ENCODE measurements at regions not wholly inside any gene's neighbourhood (a gene's known extent, or its start where the extent isn't known, plus 50 kb on each side); places are given as distances from the start of the nearest gene placed in this dataset.

DNA sequence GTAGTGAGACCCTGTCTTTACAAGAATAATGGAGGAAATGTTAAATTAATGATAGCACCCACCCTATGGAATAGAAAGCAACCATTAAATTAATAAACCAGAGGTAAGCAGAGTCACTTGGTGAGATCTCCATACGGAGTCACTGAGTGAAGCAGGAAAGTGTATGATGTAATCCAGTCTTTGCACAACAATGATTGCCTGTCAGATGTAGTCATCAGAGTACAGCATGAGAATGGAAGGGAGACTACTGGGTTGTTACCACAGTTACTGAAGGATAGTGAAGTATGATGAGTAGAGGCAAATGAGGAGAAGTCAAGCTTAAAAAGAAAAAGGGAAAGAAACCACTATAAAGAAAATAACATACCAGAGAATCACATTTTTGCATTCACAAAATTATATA lies 371.9 kb upstream of the SHH start:
- no peak overlapping the region for H3K4me3 Mint-ChIP-seq
- H3K36me3 Mint-ChIP-seq = no peaks in the 10 kb centered on the region
- no peak for ATAC-seq (replicated peaks)
- no peak for DNase-seq
- no peak overlapping the region for H3K27ac Mint-ChIP-seq
- H3K4me1 Mint-ChIP-seq = no peaks in the 10 kb centered on the region
- no peaks in the 10 kb centered on the region for H3K27me3 Mint-ChIP-seq
- H3K9me3 Mint-ChIP-seq = peaks cover 9 to 11% of the 10 kb centered on the region in 2 donors

DNA sequence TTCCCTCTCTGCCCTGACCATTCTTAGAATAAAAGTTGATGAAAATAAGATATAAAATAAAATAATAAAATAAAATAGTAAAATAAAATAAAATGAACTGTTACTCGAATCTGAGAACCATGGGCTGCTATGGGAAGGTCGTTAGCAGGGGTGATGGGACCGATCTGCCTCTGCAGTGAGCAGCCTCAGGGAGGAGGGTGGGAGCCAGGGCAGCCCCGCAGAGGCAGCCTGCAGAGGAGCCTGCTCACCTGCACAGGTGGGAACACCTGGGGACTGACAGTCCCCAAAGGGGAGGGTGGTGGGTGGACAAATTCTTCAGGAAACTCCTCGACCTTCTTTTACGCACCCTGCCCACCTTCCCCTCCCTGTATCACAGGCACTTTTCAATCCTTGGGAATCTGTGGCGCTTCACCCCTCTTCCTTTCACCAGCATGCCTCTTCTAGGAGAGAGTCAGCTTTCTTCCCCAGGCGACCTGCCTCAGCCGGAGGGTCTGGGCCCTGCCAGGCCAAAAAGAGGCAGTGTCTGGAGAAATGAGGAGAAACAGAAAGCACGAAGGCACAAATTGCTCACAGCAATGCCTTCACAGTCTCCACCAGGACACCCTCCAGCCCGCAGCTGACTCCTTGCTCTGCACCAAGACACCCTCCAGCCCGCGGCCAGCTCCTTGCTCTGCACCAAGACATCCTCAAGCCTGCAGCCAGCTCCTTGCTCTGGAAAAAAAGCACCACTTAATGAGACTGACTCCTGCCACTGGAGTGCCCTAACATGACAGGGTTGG lies 368.4 kb upstream of the SHH start:
- Mint-ChIP-seq H3K36me3 (no peaks in the 10 kb centered on the region), H3K27ac (no peak overlapping the region), H3K27me3 (no peaks in the 10 kb centered on the region), H3K4me1 (no peaks in the 10 kb centered on the region), H3K9me3 (peaks cover 4 to 5% of the 10 kb centered on the region in 2 donors), H3K4me3 (no peak overlapping the region)
- ATAC-seq (replicated peaks) (no peak), DNase-seq (no peak)

DNA sequence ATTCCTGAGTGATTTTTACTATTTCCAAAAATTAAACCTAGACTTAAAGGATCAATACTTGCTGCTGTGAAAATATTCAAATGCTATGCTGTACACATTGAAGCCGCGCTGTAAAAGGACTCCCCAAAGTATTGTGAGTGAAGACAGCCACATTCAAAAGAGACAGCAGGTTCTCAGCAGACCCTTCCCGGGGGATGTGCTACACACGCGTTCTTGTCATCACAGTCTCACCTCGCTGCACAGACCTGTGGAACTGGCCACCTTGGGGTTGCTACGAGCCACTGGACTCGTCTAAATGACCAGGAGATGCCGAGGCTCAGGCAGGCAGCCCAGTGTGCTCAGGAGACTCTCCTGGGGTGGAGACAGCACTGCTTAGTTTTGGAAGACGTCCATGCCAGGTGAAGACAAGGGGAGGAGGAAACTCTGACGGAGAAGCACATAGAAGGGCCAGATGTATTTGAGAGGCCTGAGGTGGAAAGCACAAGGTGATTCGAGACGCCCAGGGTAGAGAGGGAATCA lies 367.7 kb upstream of the SHH start:
- no peak for ATAC-seq (replicated peaks)
- no peak overlapping the region for H3K27ac Mint-ChIP-seq
- no peaks in the 10 kb centered on the region for H3K9me3 Mint-ChIP-seq

DNA sequence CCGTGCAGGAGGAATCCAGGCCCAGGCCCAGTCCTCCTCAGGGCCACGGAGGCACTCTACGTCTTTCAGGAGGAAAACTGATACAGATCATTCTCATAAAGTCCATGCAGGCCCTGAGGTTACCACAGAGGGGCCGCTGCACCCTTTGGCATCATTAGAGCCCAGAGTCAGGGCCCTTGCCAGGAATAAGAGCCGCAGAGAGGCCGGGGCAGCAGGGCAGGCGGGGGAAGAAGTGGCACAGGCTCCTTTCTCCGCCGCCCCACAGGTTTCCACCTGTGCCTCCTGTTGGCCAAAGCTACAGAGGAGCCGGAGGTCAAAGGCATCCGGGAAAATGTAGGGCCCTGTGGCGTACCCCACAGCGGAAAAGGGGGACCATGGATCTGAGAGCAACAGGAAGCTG lies 366.6 kb upstream of the SHH start:
- no peaks in the 10 kb centered on the region for H3K4me1 Mint-ChIP-seq
- no peaks in the 10 kb centered on the region for H3K9me3 Mint-ChIP-seq
- no peak for ATAC-seq (replicated peaks)
- H3K27ac Mint-ChIP-seq = no peak overlapping the region
- no peaks in the 10 kb centered on the region for H3K27me3 Mint-ChIP-seq
- H3K36me3 Mint-ChIP-seq = no peaks in the 10 kb centered on the region
- no peak for DNase-seq
- H3K4me3 Mint-ChIP-seq = no peak overlapping the region

More for the DNA sequence above, 367.7 kb upstream of the SHH start:
- Mint-ChIP-seq H3K36me3 (no peaks in the 10 kb centered on the region), H3K27me3 (no peaks in the 10 kb centered on the region), H3K4me1 (no peaks in the 10 kb centered on the region), H3K4me3 (no peak overlapping the region)
- DNase-seq = no peak

DNA sequence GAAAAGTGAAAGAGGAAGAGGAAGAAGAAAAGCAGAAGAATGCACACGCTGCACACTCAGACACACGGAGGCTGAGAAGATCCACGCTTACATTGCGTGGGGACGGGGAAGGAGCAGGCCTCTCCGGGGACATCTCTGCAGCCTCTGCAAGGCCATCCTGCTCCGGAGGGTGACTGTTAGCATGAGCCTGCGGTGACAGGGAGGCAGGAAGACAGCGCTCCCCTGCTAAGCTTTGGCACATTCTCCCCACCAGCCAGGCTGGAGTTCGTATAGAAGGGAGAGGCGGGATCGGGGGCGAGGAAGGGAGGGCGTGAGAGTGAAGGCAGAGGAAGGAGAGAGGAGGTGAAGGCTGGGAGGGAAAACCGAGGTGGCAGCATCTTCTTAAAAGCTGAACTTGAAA lies 366.0 kb upstream of the SHH start:
- ATAC-seq (replicated peaks) = no peak
- Mint-ChIP-seq H3K4me3 (no peak overlapping the region), H3K27ac (no peak overlapping the region), H3K27me3 (peaks cover 0 to 1% of the 10 kb centered on the region in 2 donors), H3K36me3 (no peaks in the 10 kb centered on the region), H3K4me1 (no peaks in the 10 kb centered on the region), H3K9me3 (no peaks in the 10 kb centered on the region)
- DNase-seq = no peak

DNA sequence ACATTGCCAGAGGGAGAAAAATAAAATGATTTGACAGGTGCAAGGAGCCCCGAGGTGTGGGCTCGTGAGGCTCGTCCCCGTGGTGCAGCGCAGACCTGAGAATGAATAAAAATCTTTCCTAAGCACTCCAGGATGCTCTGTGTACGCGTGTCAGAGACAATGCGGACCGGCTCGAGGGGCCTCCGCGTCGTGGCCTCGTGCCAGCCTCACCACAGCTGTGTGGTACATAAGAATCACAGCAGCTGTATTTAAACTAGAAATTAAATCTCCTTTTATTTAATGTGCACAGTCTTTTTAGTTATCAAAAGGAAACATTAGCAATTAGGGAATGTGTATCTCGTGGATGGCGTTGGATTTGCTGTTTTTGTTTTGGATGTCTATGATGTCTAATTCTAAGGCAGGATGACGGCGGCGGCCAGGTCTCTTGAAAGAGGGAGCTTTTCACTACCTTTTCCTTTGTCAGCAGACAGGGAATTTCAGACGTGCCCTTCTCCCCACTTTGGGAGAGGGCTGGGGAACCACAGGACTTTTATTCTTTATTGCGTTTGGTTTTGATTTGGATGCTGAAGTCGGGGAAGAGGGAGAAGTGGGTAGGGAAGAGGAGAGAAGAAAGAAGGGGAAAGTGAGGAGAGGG lies 365.3 kb upstream of the SHH start:
- Mint-ChIP-seq H3K27me3 (peaks cover 0 to 4% of the 10 kb centered on the region in 2 donors), H3K4me3 (no peak overlapping the region), H3K27ac (no peak overlapping the region), H3K4me1 (peaks cover 1% of the 10 kb centered on the region in 2 donors), H3K36me3 (no peaks in the 10 kb centered on the region), H3K9me3 (no peaks in the 10 kb centered on the region)
- DNase-seq (no peak), ATAC-seq (replicated peaks) (no peak)

DNA sequence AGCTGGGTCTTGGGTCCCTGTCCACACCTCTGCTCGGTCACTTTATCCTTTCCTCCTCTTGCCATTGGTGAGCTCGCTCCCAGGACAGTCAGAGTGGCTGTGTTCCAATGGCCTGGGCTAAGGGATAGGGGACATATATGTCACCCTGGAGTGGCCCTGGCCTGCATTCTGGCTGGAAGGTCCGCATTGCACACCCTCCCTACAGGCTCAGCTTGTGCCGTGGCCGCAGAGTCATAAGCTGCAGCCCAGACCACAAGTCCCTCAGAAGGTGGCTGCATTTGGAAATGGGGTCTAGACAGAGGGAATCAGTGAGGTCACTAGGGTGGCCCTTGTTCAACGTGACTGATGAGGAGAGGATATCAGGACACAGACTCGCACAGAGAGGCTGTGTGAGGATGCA lies 363.8 kb upstream of the SHH start:
- Mint-ChIP-seq H3K9me3 (no peaks in the 10 kb centered on the region), H3K36me3 (no peaks in the 10 kb centered on the region), H3K4me3 (no peak overlapping the region), H3K27ac (no peak overlapping the region), H3K4me1 (peaks cover 1 to 5% of the 10 kb centered on the region in 2 donors), H3K27me3 (peaks cover 0 to 4% of the 10 kb centered on the region in 2 donors)
- DNase-seq (no peak), ATAC-seq (replicated peaks) (no peak)

DNA sequence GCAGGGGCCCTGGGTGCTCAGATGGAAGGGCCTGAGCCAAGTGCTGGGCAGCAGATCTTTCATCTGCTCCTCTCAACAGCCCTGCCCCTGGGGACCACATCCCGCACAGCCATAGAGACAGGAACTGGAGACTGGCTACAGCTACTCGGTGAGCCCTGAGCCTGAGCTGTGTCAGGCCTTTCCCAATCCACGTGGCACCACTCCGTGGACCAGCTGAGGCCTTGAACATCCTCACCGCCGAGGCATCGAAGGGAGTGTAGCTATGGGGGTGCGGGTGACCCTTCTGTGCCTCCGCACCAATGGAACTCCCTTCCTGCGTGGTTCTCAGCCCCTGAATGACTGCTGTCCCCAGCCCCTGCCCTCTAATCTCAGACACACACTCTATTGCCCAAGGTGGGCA lies 362.7 kb upstream of the SHH start:
- no peak for ATAC-seq (replicated peaks)
- DNase-seq = no peak
- H3K27me3 Mint-ChIP-seq = peaks cover 0 to 4% of the 10 kb centered on the region in 2 donors
- no peaks in the 10 kb centered on the region for H3K9me3 Mint-ChIP-seq
- H3K4me1 Mint-ChIP-seq = peaks cover 1 to 5% of the 10 kb centered on the region in 2 donors
- H3K36me3 Mint-ChIP-seq = no peaks in the 10 kb centered on the region
- H3K4me3 Mint-ChIP-seq = no peak overlapping the region
- no peak overlapping the region for H3K27ac Mint-ChIP-seq

DNA sequence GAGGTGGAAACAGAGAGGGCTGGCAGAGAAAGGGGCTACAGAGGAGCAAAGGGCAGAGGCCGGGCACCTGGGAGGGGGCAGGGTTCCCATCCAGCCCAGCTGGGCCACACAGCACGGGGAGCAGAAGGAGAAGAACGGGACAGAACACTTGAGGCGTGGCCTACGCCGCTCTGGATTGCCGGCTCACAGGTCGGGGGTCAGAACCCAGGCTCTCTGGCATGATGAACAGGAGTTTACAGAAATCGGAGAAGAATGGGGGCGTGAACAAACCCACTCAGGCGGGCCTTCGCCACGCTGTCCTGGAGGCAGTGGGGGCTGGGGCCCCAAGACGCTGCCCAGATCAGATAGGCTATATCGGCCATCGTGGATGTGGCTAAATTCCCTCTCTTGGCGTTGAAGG lies 362.2 kb upstream of the SHH start:
- no peak for DNase-seq
- Mint-ChIP-seq H3K27me3 (peaks cover 0 to 4% of the 10 kb centered on the region in 2 donors), H3K9me3 (no peaks in the 10 kb centered on the region)

DNA sequence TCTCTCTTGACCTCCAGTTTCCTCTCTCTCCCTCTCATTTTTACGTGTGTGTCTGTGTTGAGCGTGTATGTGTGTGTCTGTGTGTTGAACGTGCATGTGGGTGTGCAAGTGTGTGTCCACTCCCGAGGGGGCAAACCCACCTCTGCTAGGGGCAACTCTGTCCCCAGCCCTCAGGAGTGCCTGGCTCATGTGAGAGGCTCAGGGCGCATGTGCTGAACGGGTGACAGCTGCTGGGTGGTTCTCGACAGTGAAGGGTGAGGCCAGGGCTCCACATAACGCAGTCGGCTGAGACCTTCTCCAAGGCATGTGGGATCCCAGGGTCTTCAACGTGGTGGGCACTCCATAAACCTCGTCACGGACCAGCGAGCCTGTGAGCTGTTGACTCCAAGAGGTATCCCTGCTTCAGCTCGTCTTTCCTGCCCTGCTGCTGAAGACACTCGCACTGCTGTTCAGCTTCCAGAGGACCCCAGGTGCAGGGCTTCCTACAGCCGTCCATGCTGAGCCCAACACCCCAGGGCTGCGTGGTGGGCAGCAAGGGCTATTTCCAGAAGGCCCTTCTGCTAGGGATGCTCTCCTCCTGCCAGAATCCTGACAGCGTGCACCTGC lies 361.6 kb upstream of the SHH start:
- Mint-ChIP-seq H3K36me3 (no peaks in the 10 kb centered on the region), H3K27ac (no peak overlapping the region), H3K9me3 (no peaks in the 10 kb centered on the region), H3K4me1 (peaks cover 1 to 5% of the 10 kb centered on the region in 2 donors), H3K27me3 (peaks cover 0 to 4% of the 10 kb centered on the region in 2 donors), H3K4me3 (no peak overlapping the region)
- DNase-seq (no peak), ATAC-seq (replicated peaks) (no peak)

More for the DNA sequence above, 362.2 kb upstream of the SHH start:
- Mint-ChIP-seq H3K36me3 (no peaks in the 10 kb centered on the region), H3K4me3 (no peak overlapping the region), H3K27ac (no peak overlapping the region), H3K4me1 (peaks cover 1 to 5% of the 10 kb centered on the region in 2 donors)
- ATAC-seq (replicated peaks) = no peak

DNA sequence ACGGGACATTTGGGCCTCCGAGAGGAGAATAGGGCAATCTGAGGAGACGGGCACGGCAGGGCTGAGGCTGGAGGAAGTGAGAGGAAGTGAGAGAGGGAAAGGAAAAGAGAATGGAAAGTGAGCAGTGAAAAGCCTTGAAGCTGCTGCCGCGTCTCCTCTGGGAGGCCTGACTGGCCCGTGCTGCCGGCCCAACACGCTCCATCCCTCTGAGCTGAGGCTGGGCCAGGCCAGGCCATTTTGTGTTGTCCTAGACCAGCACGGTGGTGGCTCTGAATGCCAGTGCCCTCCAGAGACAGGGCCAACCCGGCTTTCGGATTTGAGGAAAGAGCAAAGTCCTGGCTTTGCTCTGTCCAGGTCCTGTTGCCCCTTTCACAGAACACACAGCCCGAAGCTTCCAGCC lies 361.1 kb upstream of the SHH start:
- no peak for ATAC-seq (replicated peaks)

DNA sequence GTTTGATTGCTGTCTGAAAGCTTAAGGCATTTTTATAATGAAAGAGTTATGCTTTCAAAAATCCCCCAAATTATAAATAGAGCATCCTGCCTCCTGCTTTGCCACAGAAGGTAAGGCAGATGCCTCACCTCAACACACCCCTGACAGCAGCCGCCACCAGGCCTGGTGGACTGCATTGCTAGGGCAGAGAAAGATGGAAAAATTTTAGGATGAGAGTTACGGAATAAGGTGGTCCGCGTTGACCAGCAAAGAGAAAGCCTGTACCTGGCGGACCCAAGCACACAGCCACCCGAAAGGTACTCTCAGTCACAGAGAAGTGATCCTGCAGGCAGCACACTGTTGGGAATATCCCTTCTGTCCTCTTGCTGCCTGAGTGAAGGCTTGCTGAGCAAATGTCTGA lies 360.4 kb upstream of the SHH start:
- no peak for DNase-seq
- ATAC-seq (replicated peaks) = no peak
- Mint-ChIP-seq H3K4me3 (no peak overlapping the region), H3K9me3 (no peaks in the 10 kb centered on the region), H3K27ac (no peak overlapping the region), H3K27me3 (peaks cover 0 to 4% of the 10 kb centered on the region in 2 donors), H3K4me1 (peaks cover 1 to 5% of the 10 kb centered on the region in 2 donors), H3K36me3 (no peaks in the 10 kb centered on the region)

More for the DNA sequence above, 361.1 kb upstream of the SHH start:
- Mint-ChIP-seq H3K27me3 (peaks cover 0 to 4% of the 10 kb centered on the region in 2 donors), H3K27ac (no peak overlapping the region), H3K4me1 (peaks cover 1 to 5% of the 10 kb centered on the region in 2 donors), H3K36me3 (no peaks in the 10 kb centered on the region), H3K4me3 (no peak overlapping the region), H3K9me3 (no peaks in the 10 kb centered on the region)
- DNase-seq = no peak

DNA sequence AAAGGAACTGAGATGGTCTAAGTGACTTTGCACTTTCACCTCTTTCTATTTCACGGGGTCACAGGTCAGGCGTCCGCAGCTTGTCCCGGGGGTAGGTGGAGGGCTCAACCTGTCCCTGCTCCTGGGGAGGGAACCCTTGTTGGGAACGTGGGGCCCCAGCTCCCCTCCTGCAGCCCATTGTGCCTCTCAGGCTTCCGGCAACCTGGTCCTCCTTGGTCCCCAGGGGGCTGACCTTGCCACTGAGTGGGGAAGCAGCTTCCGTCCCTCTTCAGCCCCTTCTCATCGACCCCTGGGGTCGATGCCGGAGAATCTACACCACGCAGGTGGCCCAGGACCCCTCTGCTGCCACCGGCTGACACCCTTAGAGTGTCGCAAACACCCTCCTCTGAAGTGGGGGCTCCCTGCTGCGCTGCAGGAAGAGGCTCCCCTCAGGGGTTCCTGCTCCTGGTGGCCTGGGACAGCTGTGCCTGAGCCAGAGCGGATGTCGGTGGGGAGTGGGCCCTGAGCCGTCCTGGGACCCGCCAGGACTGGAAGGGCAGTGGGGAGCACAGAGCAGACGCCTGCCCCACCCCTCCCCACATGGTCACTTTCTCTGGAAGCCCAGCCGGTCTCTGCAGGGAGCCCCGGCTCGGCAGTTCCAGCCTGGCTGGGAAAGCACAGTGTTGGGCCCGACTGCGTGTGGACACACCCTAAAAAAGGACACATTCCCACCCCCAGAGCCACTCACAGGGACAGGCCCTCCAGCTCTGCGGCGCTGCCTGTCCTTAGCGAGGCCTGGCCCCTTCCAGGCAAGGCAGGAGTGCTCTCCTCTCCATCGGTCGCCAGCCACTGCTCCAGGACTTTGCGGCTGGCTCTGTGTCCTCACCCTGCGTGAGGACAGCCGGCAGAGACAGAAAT lies 357.5 kb upstream of the SHH start:
- Mint-ChIP-seq H3K9me3 (no peaks in the 10 kb centered on the region), H3K4me3 (no peak overlapping the region), H3K27me3 (peaks cover 0 to 4% of the 10 kb centered on the region in 2 donors), H3K36me3 (no peaks in the 10 kb centered on the region), H3K4me1 (peaks cover 1 to 5% of the 10 kb centered on the region in 2 donors), H3K27ac (no peak overlapping the region)
- no peak for DNase-seq
- ATAC-seq (replicated peaks) = no peak

DNA sequence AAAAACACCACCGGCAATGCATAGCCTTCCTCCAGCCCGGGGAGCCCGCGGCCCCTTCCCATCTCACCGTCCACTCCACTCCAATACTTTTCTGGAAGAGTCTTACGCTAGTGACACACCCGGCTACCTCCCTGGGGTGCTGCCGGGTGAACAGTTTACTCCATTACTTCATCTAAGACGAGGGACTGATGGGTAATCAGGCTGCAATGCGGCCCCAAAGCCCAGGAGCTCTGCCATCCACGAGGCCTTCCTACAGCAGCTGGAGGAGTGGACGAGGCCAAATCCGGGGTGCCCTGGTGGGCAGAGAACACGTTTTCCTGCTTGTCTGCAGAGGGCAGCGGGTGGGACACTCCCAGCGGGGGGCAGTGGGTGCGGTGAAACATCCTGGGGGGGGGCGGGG lies 356.2 kb upstream of the SHH start:
- no peaks in the 10 kb centered on the region for H3K9me3 Mint-ChIP-seq

More for the DNA sequence above, 356.2 kb upstream of the SHH start:
- DNase-seq (no peak), ATAC-seq (replicated peaks) (no peak)
- Mint-ChIP-seq H3K36me3 (no peaks in the 10 kb centered on the region), H3K4me3 (no peak overlapping the region), H3K4me1 (peaks cover 1 to 5% of the 10 kb centered on the region in 2 donors), H3K27ac (no peak overlapping the region), H3K27me3 (peaks cover 0 to 4% of the 10 kb centered on the region in 2 donors)
